Motor neuron (in vitro differentiated cells): ENCODE measurements at regions not wholly inside any gene's neighbourhood (a gene's known extent, or its start where the extent isn't known, plus 50 kb on each side); places are given as distances from the start of the nearest gene placed in this dataset.

Source experiments
- ATAC-seq, 8 experiments: fragments of 200-7000 bp; cut with Tn5 transposase; replicated peaks in 6 of 8; 2 replicates each; pipeline ENCODE4 v1.8.0; 2021; ENCODE audit warnings: mild to moderate bottlenecking in 8 of 8, moderate library complexity in 8 of 8
- H3K27ac ChIP-seq, 2 donors: fragments of 250-450 bp; sonication (Bioruptor Pico); 2 replicates each; pipeline ENCODE4 v1.9.0; 2021; ENCODE audit warnings: antibody characterized with exemption in 2 of 2, mild to moderate bottlenecking in 2 of 2, moderate library complexity in 1 of 2
- H3K4me1 ChIP-seq, 2 donors: fragments of 250-450 bp; sonication (Bioruptor Pico); replicated peaks in 1 of 2; 2 replicates each; pipeline ENCODE4 v1.6.1; 2021; ENCODE audit warnings: antibody characterized with exemption in 2 of 2, mild to moderate bottlenecking in 2 of 2, moderate library complexity in 1 of 2
- H3K4me3 ChIP-seq, 5 donors: fragments of 250-450 bp; sonication (Bioruptor Pico); 2 replicates each; pipeline ENCODE4 v1.9.0; 2021; ENCODE audit warnings: antibody characterized with exemption in 5 of 5, mild to moderate bottlenecking in 5 of 5, moderate library complexity in 4 of 5
- WGBS, 10 experiments: fragments of 450-650 bp; shearing (Covaris generic); methylation state at CpG; one replicate each; pipeline ENCODE4 v1.0.0; 2022; 5-methylcytosine and 5-hydroxymethylcytosine counted together
- in situ Hi-C, 9 experiments: fragments of 400-800 bp; cut with MboI; loops; one replicate each; pipeline ENCODE4 v1.15.0; 2021; ENCODE audit warnings: low sequenced_read_pairs in 9 of 9, low pct_unique_long_range_greater_than_20kb in 2 of 9; ENCODE audit not compliant: unreplicated experiment in 9 of 9

- no peak overlapping the region for H3K27ac ChIP-seq
- in situ Hi-C loops = no loop called here
- ATAC-seq = peak in 2 of 8 experiments; percentile 36 to 47
- no peak overlapping the region for H3K4me3 ChIP-seq
- 0 to 100% (median 80%) methylated on average over 1 of the region's 1 CpG; no CpG with 5 or more reads in 3 of the 10 experiments for WGBS, 10 experiments
- H3K4me1 ChIP-seq = no peaks in the 10 kb centered on the region
These were observed 1732.3 kb upstream of the PIK3C3 start for GRCh38 chr18:40222776-40223175.

GRCh38 chr18:40216856-40217255, 1738.2 kb upstream of the PIK3C3 start:
- Histone ChIP-seq H3K4me1 (no peaks in the 10 kb centered on the region), H3K4me3 (no peak overlapping the region), H3K27ac (no peak overlapping the region)
- no peak for ATAC-seq
- in situ Hi-C loops = no loop called here
- WGBS, 10 experiments = 0 to 78% (median 33%) methylated on average over 1 of the region's 1 CpG; no CpG with 5 or more reads in 1 of the 10 experiments

- peak in 2 of 8 experiments; percentile 94 to 97 for ATAC-seq
- Histone ChIP-seq H3K4me3 (no peak overlapping the region), H3K27ac (no peak overlapping the region), H3K4me1 (no peaks in the 10 kb centered on the region)
- 0 to 100% (median 50%) methylated on average over 1 to 4 of the region's 4 CpGs; no CpG with 5 or more reads in 2 of the 10 experiments for WGBS, 10 experiments
- in situ Hi-C loops = no loop called here
These were observed 1739.1 kb upstream of the PIK3C3 start for GRCh38 chr18:40215979-40216378.

GRCh38 chr18:40210696-40211095, 1744.3 kb upstream of the PIK3C3 start:
- no peak for ATAC-seq
- H3K27ac ChIP-seq = no peak overlapping the region
- in situ Hi-C loops = no loop called here
- H3K4me3 ChIP-seq = no peak overlapping the region
- H3K4me1 ChIP-seq = no peaks in the 10 kb centered on the region
- 0 to 100% (median 94%) methylated on average over 1 of the region's 1 CpG; no CpG with 5 or more reads in 4 of the 10 experiments for WGBS, 10 experiments

DNA sequence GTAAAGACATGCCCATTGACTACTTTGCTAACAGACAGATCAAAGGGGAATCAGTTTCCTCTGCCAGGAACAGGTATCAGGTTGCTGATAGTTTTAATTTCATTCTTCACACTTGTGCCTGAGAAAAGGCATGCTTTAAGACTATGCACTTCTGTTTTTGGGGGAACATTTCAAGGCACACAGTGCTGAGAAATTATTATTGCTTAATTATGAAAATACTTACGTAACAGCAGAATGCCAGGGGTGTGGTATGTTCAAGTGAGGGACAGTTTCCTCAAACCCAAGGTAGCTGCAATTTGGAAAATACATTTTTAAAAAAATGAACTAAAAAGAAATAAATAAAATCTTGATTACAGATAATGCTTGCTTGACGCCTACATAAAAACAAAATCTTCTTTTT, 1746.1 kb upstream of the PIK3C3 start:
- H3K27ac ChIP-seq = no peak overlapping the region
- peaks cover 0 to 2% of the 10 kb centered on the region in 2 donors for H3K4me1 ChIP-seq
- ATAC-seq = no peak
- WGBS, 10 experiments = 14 to 96% (median 51%) methylated on average over 1 to 2 of the region's 2 CpGs
- H3K4me3 ChIP-seq = no peak overlapping the region
- in situ Hi-C loops = no loop called here

DNA sequence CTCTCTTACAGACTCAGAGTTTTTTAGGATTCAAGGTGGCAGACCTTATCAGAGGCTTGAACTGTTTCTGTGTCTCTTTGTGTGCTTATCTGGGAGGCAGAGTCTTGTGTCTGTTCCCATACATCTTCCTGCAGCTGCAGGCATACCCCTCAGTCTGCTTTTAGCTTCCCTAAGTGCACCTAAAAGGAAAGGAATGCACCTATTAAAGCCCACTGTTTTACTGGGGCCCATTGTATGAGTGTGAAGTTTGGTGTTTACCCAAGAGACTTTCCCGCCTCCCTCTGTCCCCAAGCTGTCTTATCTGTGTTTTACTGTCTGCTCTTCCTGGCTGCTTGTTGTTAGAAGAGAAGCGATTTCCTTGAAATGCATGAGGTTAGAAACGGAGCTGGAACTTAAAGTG, 1757.3 kb upstream of the PIK3C3 start:
- Histone ChIP-seq H3K4me3 (no peak overlapping the region), H3K27ac (no peak overlapping the region), H3K4me1 (no peaks in the 10 kb centered on the region)
- in situ Hi-C loops = loop anchor here in 1 of 9 experiments (25.0 kb wide), 1 partner anchor 215 kb away; no protein-coding TSS in a partner anchor
- no peak for ATAC-seq
- 0 to 92% (median 65%) methylated on average over 1 to 3 of the region's 3 CpGs; no CpG with 5 or more reads in 3 of the 10 experiments for WGBS, 10 experiments

GRCh38 chr18:40186677-40187076, 1768.4 kb upstream of the PIK3C3 start:
- H3K27ac ChIP-seq = no peak overlapping the region
- H3K4me3 ChIP-seq = no peak overlapping the region
- in situ Hi-C loops = loop anchor here in 1 of 9 experiments (25.0 kb wide), 1 partner anchor 226 kb away; no protein-coding TSS in a partner anchor
- peak in 2 of 8 experiments; percentile 47 to 84 for ATAC-seq
- H3K4me1 ChIP-seq = no peaks in the 10 kb centered on the region

GRCh38 chr18:40179729-40180461, 1775.1 kb upstream of the PIK3C3 start:
- peak in 4 of 8 experiments; percentile 19 to 71 (median 48) for ATAC-seq
- Histone ChIP-seq H3K4me3 (no peak overlapping the region), H3K27ac (no peak overlapping the region), H3K4me1 (peaks cover 0 to 5% of the 10 kb centered on the region in 2 donors)
- in situ Hi-C loops = loop anchor here in 1 of 9 experiments (25.0 kb wide), 1 partner anchor 232 kb away; no protein-coding TSS in a partner anchor
- 0 to 100% (median 56%) methylated on average over 1 to 2 of the region's 2 CpGs for WGBS, 10 experiments

DNA sequence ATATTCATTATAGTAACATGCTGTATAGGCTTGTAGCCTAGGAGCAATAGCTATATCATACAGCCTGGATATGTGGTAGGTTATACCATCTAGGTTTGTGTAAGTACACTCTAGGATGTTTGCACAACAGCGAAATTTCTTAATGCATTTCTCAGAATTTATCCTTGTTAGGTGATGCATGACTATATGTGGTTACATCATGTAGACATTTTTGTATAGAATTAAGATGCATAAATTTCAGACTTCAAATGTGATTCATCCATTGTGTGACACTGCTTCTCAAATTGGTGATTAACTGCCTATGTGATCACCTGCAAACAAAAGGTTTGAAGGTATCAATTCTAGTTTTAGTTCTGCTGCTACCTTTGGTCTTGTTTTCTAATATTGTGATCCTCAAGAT, 1787.0 kb upstream of the PIK3C3 start:
- ATAC-seq = no peak
- Histone ChIP-seq H3K27ac (no peak overlapping the region), H3K4me3 (no peak overlapping the region), H3K4me1 (no peaks in the 10 kb centered on the region)
- in situ Hi-C loops = no loop called here
- 0 to 100% (median 83%) methylated on average over 1 of the region's 1 CpG; no CpG with 5 or more reads in 3 of the 10 experiments for WGBS, 10 experiments

- peak in 1 of 8 experiments; percentile 13 for ATAC-seq
- no peak overlapping the region for H3K27ac ChIP-seq
- H3K4me3 ChIP-seq = no peak overlapping the region
- peaks cover 2 to 10% of the 10 kb centered on the region in 2 donors for H3K4me1 ChIP-seq
- in situ Hi-C loops = no loop called here
These were observed 1791.8 kb upstream of the PIK3C3 start for GRCh38 chr18:40163254-40163653.

DNA sequence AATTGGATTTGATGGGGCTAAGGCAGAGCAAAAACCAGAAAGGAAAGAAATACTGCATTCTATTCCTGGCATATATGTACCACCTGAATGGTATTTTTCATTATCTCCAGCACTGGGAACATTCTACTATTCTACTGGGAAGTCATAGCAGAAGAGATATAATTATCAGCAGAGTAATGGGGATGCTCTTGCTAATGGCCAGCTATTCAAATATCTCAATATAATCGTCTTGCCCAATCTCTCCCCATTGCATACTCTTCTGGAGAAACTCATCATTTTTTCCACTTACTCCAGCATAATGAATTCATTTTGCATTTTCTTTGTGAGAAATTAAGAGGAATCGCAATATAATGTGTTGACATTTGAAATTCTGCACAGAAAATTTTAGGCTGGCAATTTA, 1794.7 kb upstream of the PIK3C3 start:
- ATAC-seq = no peak
- Histone ChIP-seq H3K4me1 (peaks cover 2 to 10% of the 10 kb centered on the region in 2 donors), H3K4me3 (no peak overlapping the region), H3K27ac (no peak overlapping the region)
- in situ Hi-C loops = no loop called here
- 5 to 100% (median 54%) methylated on average over 1 to 2 of the region's 2 CpGs; no CpG with 5 or more reads in 2 of the 10 experiments for WGBS, 10 experiments

DNA sequence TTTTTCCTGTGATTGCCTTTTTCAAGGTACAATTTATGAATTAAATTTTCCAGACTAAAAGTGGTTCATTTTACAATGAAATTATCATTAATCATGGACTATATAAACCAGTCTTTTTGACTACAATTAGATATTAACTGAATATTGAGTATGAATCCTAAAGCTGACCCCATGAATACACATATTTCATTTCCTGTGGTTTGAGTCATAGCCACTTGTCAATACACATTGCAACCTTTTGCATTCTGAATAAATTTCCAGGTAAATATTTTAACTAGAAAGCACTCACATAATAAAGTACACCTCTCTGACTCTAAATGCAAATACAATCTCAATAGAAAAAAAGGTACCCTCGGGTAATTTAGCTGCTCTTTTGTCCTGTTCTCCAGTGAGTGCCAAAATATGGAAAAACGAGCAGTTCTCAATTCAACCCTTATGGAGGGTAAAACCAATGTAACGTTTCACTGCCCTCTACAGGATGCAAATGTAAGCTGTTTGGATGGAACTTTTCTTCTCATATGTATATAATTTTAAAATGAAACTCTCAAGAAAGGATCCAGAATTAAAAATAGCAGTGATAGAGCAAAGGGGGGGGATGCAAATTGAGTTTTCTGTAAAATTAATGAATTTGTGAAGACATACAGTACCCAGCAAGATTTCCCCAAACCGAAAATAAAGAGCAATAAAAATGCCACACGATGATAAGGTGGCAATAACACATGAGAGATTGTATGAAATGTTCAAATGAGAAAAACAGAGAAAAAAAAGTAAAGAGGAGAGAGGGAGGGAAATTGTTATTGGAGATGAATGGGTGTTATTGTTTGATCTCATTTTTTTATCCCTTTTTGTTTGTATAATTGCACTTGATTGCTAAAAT, 1795.7 kb upstream of the PIK3C3 start:
- 0 to 64% (median 37%) methylated on average over 3 to 5 of the region's 5 CpGs for WGBS, 10 experiments
- Histone ChIP-seq H3K27ac (no peak overlapping the region), H3K4me3 (no peak overlapping the region), H3K4me1 (peaks cover 2 to 10% of the 10 kb centered on the region in 2 donors)
- ATAC-seq = peak in 3 of 8 experiments; percentile 44 to 77 (median 69)
- in situ Hi-C loops = no loop called here

DNA sequence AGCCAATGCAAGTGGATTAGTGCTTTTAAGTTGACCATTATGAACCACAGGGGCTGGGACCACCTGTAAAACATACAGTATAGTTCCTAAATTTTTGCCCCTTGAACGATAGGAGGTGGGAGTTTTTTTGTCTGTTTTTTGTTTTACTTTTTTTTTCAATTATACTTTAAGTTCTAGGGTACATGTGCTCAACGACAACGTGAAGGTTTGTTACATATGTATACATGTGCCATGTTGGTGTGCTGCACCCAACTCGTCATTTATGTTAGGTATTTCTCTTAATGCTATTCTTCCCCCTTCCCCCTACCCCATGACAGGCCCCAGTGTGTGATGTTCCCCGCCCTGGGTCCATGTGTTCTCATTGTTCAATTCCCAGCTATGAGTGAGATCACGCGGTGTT, 1797.9 kb upstream of the PIK3C3 start:
- Histone ChIP-seq H3K27ac (no peak overlapping the region), H3K4me3 (no peak overlapping the region), H3K4me1 (peaks cover 2 to 10% of the 10 kb centered on the region in 2 donors)
- no peak for ATAC-seq
- in situ Hi-C loops = no loop called here
- 10 to 100% (median 80%) methylated on average over 1 to 5 of the region's 7 CpGs; no CpG with 5 or more reads in 2 of the 10 experiments for WGBS, 10 experiments
